IPS DF 6.9 (cell line): ENCODE measurements at regions not wholly inside any gene's neighbourhood (a gene's known extent, or its start where the extent isn't known, plus 50 kb on each side); places are given as distances from the start of the nearest gene placed in this dataset.

Experiments
- DNase-seq: peaks from one replicate; pipeline ENCODE4 v3.0.0-alpha.2; 2013; ENCODE audit warnings: low read depth, low spot score
- H3K27ac ChIP-seq: one replicate; pipeline ENCODE4 v1.5.1; 2013; ENCODE audit warnings: low read length, control low read depth
- H3K27me3 ChIP-seq: 2 replicates; pipeline ENCODE4 v1.6.1; 2013; ENCODE audit warnings: mild to moderate bottlenecking, low read length; ENCODE audit not compliant: control insufficient read depth, insufficient read depth
- H3K36me3 ChIP-seq: 2 replicates; pipeline ENCODE4 v1.6.1; 2013; ENCODE audit warnings: low read length; ENCODE audit not compliant: control insufficient read depth, insufficient read depth
- H3K4me1 ChIP-seq: 2 replicates; pipeline ENCODE4 v1.6.1; 2013; ENCODE audit warnings: low read length; ENCODE audit not compliant: control insufficient read depth, insufficient read depth
- H3K4me3 ChIP-seq: 2 replicates; pipeline ENCODE4 v1.5.1; 2013; ENCODE audit warnings: mild to moderate bottlenecking, low read length
- H3K9me3 ChIP-seq: 2 replicates; pipeline ENCODE4 v1.6.1; 2013; ENCODE audit warnings: low read length, inconsistent platforms; ENCODE audit not compliant: control insufficient read depth, insufficient read depth
- WGBS: extraction: QIAGEN DNeasy Blood & Tissue Kit; methylation state at CpG from one replicate; pipeline ENCODE4 v1.1.7; 2013; ENCODE audit warnings: mixed read lengths, missing lambda C conversion rate; ENCODE audit not compliant: insufficient read length, insufficient coverage; 5-methylcytosine and 5-hydroxymethylcytosine counted together

GRCh38 chr10:30560326-30560725, 69.2 kb downstream of the LYZL2 start:
- no peak for DNase-seq
- WGBS = no CpG with 5 or more reads among the region's 2 CpGs
- Histone ChIP-seq H3K27me3 (no peaks in the 10 kb centered on the region), H3K4me3 (no peak overlapping the region), H3K36me3 (no peaks in the 10 kb centered on the region), H3K4me1 (peaks cover 2% of the 10 kb centered on the region; the same call in 1 of the 2 replicates), H3K27ac (no peak overlapping the region), H3K9me3 (no peaks in the 10 kb centered on the region)

GRCh38 chr10:30559180-30559579, 70.4 kb downstream of the LYZL2 start:
- Histone ChIP-seq H3K27me3 (no peaks in the 10 kb centered on the region), H3K4me3 (no peak overlapping the region), H3K4me1 (peaks cover 2% of the 10 kb centered on the region), H3K27ac (no peak overlapping the region), H3K36me3 (no peaks in the 10 kb centered on the region), H3K9me3 (no peaks in the 10 kb centered on the region)
- DNase-seq = no peak
- WGBS = no CpG with 5 or more reads among the region's 9 CpGs

GRCh38 chr10:30558411-30558810, 71.1 kb downstream of the LYZL2 start:
- no CpG with 5 or more reads among the region's 14 CpGs for WGBS

GRCh38 chr10:30557884-30558283, 71.7 kb downstream of the LYZL2 start:
- peaks cover 2% of the 10 kb centered on the region for H3K4me1 ChIP-seq
- WGBS = no CpG with 5 or more reads among the region's 8 CpGs
- no peaks in the 10 kb centered on the region for H3K27me3 ChIP-seq
- no peaks in the 10 kb centered on the region for H3K36me3 ChIP-seq
- DNase-seq = no peak
- H3K4me3 ChIP-seq = no peak overlapping the region
- no peaks in the 10 kb centered on the region for H3K9me3 ChIP-seq
- no peak overlapping the region for H3K27ac ChIP-seq

More at GRCh38 chr10:30558411-30558810, 71.1 kb downstream of the LYZL2 start:
- Histone ChIP-seq H3K4me1 (peaks cover 2% of the 10 kb centered on the region), H3K27me3 (no peaks in the 10 kb centered on the region), H3K9me3 (no peaks in the 10 kb centered on the region), H3K36me3 (no peaks in the 10 kb centered on the region), H3K4me3 (no peak overlapping the region), H3K27ac (no peak overlapping the region)
- no peak for DNase-seq

DNA sequence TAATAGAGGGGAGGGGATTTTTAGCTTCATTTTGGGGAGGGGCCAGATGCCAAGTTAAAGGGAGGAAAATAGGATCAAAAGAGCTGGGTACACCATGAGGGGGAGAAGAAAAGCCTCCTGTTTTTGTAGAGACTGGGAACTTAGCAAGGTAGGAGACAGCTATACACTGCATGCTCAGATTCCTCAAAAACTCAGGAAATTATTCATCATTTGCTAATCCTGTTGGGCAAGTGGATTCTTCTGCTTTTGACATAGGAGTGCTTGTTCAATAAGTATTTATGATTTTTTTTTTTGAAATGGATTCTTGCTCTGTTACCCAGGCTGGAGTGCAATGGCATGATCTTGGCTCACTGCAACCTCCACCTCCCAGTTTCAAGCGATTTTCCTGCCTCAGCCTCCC, 73.4 kb downstream of the LYZL2 start:
- Histone ChIP-seq H3K36me3 (no peaks in the 10 kb centered on the region), H3K27ac (no peak overlapping the region)
- no CpG with 5 or more reads among the region's 1 CpG for WGBS

GRCh38 chr10:30555465-30555864, 74.1 kb downstream of the LYZL2 start:
- Histone ChIP-seq H3K4me1 (peaks cover 2% of the 10 kb centered on the region), H3K36me3 (no peaks in the 10 kb centered on the region), H3K27me3 (no peaks in the 10 kb centered on the region), H3K9me3 (no peaks in the 10 kb centered on the region), H3K4me3 (no peak overlapping the region), H3K27ac (no peak overlapping the region)
- DNase-seq = no peak
- no CpG with 5 or more reads among the region's 5 CpGs for WGBS

More for the DNA sequence above, 73.4 kb downstream of the LYZL2 start:
- no peaks in the 10 kb centered on the region for H3K27me3 ChIP-seq
- DNase-seq = no peak
- H3K4me1 ChIP-seq = peaks cover 2% of the 10 kb centered on the region
- no peaks in the 10 kb centered on the region for H3K9me3 ChIP-seq
- no peak overlapping the region for H3K4me3 ChIP-seq

- Histone ChIP-seq H3K4me1 (peaks cover 2% of the 10 kb centered on the region), H3K9me3 (no peaks in the 10 kb centered on the region), H3K36me3 (no peaks in the 10 kb centered on the region), H3K27me3 (no peaks in the 10 kb centered on the region), H3K4me3 (no peak overlapping the region), H3K27ac (no peak overlapping the region)
- no CpG with 5 or more reads among the region's 5 CpGs for WGBS
- no peak for DNase-seq
These were observed 75.1 kb downstream of the LYZL2 start for GRCh38 chr10:30554440-30554825.

GRCh38 chr10:30553626-30554439, 75.7 kb downstream of the LYZL2 start:
- no CpG with 5 or more reads among the region's 12 CpGs for WGBS
- Histone ChIP-seq H3K27ac (no peak overlapping the region), H3K4me1 (peaks cover 2% of the 10 kb centered on the region), H3K9me3 (no peaks in the 10 kb centered on the region), H3K36me3 (no peaks in the 10 kb centered on the region), H3K4me3 (no peak overlapping the region), H3K27me3 (no peaks in the 10 kb centered on the region)
- DNase-seq = peak; percentile 39

DNA sequence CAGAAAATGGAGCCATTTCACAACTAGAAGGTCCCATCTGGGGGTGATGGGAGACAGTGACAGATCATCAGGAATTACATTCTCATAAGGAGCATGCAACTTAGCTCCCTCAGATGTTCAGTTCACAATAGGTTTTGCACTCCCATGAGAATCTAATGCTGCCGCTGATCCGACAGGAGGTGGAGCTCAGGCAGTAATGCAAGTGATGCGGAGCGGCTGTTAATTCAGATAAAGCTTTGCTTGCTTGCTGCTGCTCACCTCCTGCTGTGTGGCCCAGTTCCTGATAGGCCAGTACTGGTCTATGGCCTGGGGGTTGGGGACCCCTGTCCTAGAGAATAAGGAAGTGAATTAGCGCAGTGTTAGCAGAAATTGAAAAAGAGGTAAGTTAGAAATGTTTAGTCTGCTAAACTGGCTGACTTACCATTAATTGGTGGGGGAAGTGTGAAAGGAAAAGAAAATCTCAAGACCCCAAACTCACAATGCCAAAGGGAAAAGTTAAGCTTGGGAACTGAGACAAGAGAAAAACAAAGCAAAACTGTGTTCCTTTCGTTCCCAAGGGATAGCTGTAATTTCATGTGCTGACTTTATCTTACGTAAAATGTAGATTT, 76.4 kb downstream of the LYZL2 start:
- no CpG with 5 or more reads among the region's 7 CpGs for WGBS

GRCh38 chr10:30550967-30551815, 78.4 kb downstream of the LYZL2 start:
- Histone ChIP-seq H3K36me3 (no peaks in the 10 kb centered on the region), H3K27ac (no peak overlapping the region), H3K4me1 (peaks cover 2% of the 10 kb centered on the region), H3K9me3 (no peaks in the 10 kb centered on the region), H3K4me3 (no peak overlapping the region), H3K27me3 (no peaks in the 10 kb centered on the region)
- no peak for DNase-seq
- no CpG with 5 or more reads among the region's 10 CpGs for WGBS

More for the DNA sequence above, 76.4 kb downstream of the LYZL2 start:
- H3K4me1 ChIP-seq = peaks cover 2% of the 10 kb centered on the region
- DNase-seq = peak; percentile 39
- H3K9me3 ChIP-seq = no peaks in the 10 kb centered on the region
- no peaks in the 10 kb centered on the region for H3K27me3 ChIP-seq
- H3K27ac ChIP-seq = peak overlapping the region; percentile 23
- no peaks in the 10 kb centered on the region for H3K36me3 ChIP-seq
- H3K4me3 ChIP-seq = no peak overlapping the region
